Sigmoid colon (tissue), 6 donors: ENCODE measurements at regions not wholly inside any gene's neighbourhood (a gene's known extent, or its start where the extent isn't known, plus 50 kb on each side); places are given as distances from the start of the nearest gene placed in this dataset.

Experiments used
- DNase-seq: peaks from one replicate; pipeline ENCODE4 v3.0.0-alpha.2; 2019
- H3K27ac ChIP-seq, 4 donors: fragments of 200-600 bp; sonication (generic); one replicate each; pipeline ENCODE4 v1.5.1; 2016 to 2019; ENCODE audit warnings: mild to moderate bottlenecking in 1 of 4
- H3K27me3 ChIP-seq, 3 donors: fragments of 200-600 bp; sonication (generic); one replicate each; pipeline ENCODE4 v1.5.1; 2019; ENCODE audit warnings: mild to moderate bottlenecking in 1 of 3
- H3K36me3 ChIP-seq, 4 donors: fragments of 200-600 bp; sonication (generic); one replicate each; pipeline ENCODE4 v1.5.1; 2016 to 2019
- H3K4me1 ChIP-seq, 4 donors: fragments of 200-600 bp; sonication (generic); one replicate each; pipeline ENCODE4 v1.5.1; 2017 to 2019
- H3K4me3 ChIP-seq, 4 donors: fragments of 200-600 bp; sonication (generic); one replicate each; pipeline ENCODE4 v1.5.1; 2017 to 2019; ENCODE audit warnings: mild to moderate bottlenecking in 2 of 4, moderate library complexity in 1 of 4
- H3K9me3 ChIP-seq, 4 donors: fragments of 200-600 bp in 3 of 4; sonication (generic) in 3 of 4; one replicate each; pipeline versions ENCODE4 v1.5.1 to v1.6.1; 2013 to 2019
- EP300 ChIP-seq, 4 donors: sonication (generic); formaldehyde crosslinking; IDR thresholded peaks; one replicate each; pipeline ENCODE4 v1.6.1; 2017; ENCODE audit warnings: antibody characterized with exemption in 4 of 4
- POLR2A ChIP-seq, 2 donors: fragments of 450-650 bp; IDR thresholded peaks; one replicate each; pipeline ENCODE4 v1.6.1; 2016; ENCODE audit warnings: antibody characterized with exemption in 2 of 2, mild to moderate bottlenecking in 2 of 2, moderate library complexity in 2 of 2
- POLR2AphosphoS5 ChIP-seq, 4 donors: sonication (generic); formaldehyde crosslinking; IDR thresholded peaks; one replicate each; pipeline ENCODE4 v1.6.1; 2017; ENCODE audit warnings: antibody characterized with exemption in 4 of 4
- WGBS, 2 donors: extraction: QIAGEN DNeasy Blood & Tissue Kit; methylation state at CpG; one replicate each; pipeline ENCODE4 v1.1.7; 2013; 5-methylcytosine and 5-hydroxymethylcytosine counted together
- intact Hi-C: fragments of 100-400 bp; cut with DNase I; formaldehyde crosslinking; loops from one replicate; pipeline ENCODE4 v1.15.1; 2023
- TF ChIP-seq, protein P1 (sequence below), 4 experiments: fragments of 450-650 bp in 3 of 4; fragments of 200-600 bp in 1 of 4; IDR thresholded peaks; one replicate each; pipeline ENCODE4 v1.5.1; 2016 to 2019; ENCODE audit warnings: antibody characterized with exemption in 4 of 4, mild to moderate bottlenecking in 3 of 4, moderate library complexity in 2 of 4
- donor health status: healthy with polysubstance abuse.
- donor health status: healthy.

DNA sequence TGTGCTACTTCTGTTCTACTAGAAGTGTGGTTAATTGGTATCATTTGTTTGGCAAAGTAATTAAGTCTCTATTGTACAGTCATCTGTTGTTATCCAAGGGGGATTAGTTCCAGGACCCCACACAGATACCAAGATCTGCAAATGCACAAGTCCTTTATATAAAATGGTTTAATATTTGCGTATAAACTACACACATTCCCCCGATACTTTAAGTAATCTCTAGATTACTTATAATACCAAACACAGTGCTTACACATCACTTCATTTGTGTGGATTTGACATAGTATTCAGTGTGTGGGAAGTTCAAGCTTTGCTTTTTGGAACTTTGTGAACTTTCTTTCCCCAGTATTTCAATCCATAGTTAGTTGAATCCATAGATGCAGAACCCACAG lies 50.5 kb upstream of the ABI3BP start:
- intact Hi-C loops = no loop called here
- H3K27ac ChIP-seq = no peak overlapping the region
- H3K4me1 ChIP-seq = no peaks in the 10 kb centered on the region
- H3K4me3 ChIP-seq = no peak overlapping the region
- no peak for DNase-seq
- H3K27me3 ChIP-seq = no peaks in the 10 kb centered on the region
- H3K36me3 ChIP-seq = no peaks in the 10 kb centered on the region
- no peaks in the 10 kb centered on the region for H3K9me3 ChIP-seq
- no peak for TF ChIP-seq POLR2AphosphoS5 (IDR thresholded peaks at IDR 0.05)
- no peak for TF ChIP-seq EP300 (IDR thresholded peaks at IDR 0.05)
- TF ChIP-seq, protein P1, sequence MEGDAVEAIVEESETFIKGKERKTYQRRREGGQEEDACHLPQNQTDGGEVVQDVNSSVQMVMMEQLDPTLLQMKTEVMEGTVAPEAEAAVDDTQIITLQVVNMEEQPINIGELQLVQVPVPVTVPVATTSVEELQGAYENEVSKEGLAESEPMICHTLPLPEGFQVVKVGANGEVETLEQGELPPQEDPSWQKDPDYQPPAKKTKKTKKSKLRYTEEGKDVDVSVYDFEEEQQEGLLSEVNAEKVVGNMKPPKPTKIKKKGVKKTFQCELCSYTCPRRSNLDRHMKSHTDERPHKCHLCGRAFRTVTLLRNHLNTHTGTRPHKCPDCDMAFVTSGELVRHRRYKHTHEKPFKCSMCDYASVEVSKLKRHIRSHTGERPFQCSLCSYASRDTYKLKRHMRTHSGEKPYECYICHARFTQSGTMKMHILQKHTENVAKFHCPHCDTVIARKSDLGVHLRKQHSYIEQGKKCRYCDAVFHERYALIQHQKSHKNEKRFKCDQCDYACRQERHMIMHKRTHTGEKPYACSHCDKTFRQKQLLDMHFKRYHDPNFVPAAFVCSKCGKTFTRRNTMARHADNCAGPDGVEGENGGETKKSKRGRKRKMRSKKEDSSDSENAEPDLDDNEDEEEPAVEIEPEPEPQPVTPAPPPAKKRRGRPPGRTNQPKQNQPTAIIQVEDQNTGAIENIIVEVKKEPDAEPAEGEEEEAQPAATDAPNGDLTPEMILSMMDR (IDR thresholded peaks at IDR 0.05) = no peak
- TF ChIP-seq POLR2A (IDR thresholded peaks at IDR 0.05) = no peak
- 85 to 88% methylated on average over 2 of the region's 2 CpGs for WGBS, 2 donors

GRCh38 chr3:101042996-101043686 lies 49.9 kb upstream of the ABI3BP start:
- Histone ChIP-seq H3K9me3 (no peaks in the 10 kb centered on the region), H3K4me1 (no peaks in the 10 kb centered on the region), H3K27ac (no peak overlapping the region), H3K4me3 (no peak overlapping the region), H3K27me3 (no peaks in the 10 kb centered on the region), H3K36me3 (no peaks in the 10 kb centered on the region)
- no peak for TF ChIP-seq POLR2AphosphoS5 (IDR thresholded peaks at IDR 0.05)
- no peak for TF ChIP-seq POLR2A (IDR thresholded peaks at IDR 0.05)
- no peak for TF ChIP-seq EP300 (IDR thresholded peaks at IDR 0.05)
- TF ChIP-seq, protein P1 (IDR thresholded peaks at IDR 0.05) = no peak
- intact Hi-C loops = no loop called here
- DNase-seq = no peak
